HG03558 (cell line): ENCODE measurements at regions not wholly inside any gene's neighbourhood (a gene's known extent, or its start where the extent isn't known, plus 50 kb on each side); places are given as distances from the start of the nearest gene placed in this dataset.
"Not testable (repeated sequence)": the region's sequence is repeated elsewhere in the genome, so short reads cannot be mapped to it uniquely, and the experiment has no call there.

Experiments used
- ATAC-seq: cut with Tn5 transposase; IDR thresholded peaks from one replicate; pipeline ENCODE4 v1.9.1; 2021; ENCODE audit warnings: moderate number of reproducible peaks; ENCODE audit not compliant: unreplicated experiment; ENCODE audit errors: extremely low read depth

DNA sequence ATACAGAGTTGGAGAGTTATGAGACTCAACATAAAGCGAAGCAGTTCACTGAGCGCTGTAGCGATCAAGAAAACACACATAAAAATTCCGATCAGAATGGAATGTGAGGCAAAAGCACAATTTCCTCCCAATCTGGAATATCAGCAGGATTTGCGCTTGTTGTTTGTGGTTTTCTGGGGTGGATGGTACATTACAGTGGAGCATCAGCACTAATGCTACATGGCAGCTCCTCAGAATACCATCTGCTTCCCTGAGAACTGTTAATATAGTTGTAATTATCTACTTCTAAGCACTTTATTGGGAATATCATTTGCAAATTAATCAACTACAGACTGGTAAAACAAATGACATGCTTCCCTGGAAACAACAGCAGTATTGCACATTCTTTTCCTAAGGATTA is 324.1 kb upstream of the PPARGC1A start:
- no peak for ATAC-seq

DNA sequence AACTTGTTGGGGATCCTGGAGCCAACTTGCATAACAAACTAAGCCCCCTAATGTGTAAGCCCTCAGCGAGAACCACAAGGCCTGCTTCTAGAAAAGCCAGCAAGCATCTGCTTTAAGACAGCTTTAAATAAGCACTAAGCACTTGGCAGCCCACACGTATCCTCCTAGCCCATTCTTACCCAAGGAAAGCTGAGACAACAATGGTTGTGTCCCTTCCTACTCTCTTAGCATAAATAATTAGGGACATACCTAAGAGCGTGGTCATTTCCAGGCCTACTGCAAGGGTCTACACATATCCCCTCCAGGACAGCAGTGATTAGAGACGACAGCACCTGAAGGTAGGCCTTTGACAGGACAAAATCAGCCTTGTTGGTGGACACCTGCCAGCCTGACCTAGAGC is 322.8 kb upstream of the PPARGC1A start:
- no peak for ATAC-seq

DNA sequence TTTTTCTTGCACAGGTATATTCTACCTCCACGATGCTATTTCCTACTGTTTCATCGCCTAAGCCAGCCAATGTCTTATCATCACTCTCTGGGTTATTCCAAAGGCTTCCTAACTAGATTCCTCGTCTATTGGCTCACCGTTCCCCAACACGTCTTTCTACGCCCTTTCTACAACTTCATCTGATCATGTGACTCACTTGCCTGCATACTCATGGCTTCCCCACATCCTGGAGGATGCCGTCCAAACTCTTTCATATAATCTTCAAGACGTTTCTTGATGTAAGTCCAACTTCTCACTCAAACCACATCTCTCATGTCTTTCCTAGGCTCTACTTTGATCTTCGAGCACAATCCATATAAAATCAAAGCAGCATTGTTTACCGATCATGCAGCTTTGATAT is 322.0 kb upstream of the PPARGC1A start:
- no peak for ATAC-seq

DNA sequence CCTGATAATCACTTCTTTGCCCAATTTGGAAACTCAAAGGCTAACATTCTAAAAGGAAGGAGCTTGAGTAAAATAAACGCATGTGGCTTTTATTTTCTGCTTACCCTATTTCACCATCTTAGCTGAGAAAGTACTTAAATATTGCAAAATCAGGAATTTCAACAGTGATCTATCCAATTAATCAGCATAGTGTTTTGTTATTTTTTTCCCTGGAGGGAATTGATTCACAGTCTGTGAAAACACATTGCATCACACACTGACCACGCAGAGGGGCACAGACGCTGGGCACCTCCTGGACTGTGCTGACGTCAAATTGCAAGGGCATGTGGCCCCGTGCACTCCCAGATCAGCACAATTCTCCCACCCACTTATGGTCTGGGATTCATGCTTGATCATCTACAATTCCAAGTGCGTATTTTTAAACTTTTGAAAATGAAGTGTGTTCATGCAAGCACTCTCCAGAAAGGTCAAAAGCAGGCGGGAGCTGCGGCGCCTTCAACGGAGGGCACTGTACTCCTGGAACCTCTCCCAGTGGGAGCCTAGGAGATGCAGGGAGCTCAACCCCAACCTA is 320.6 kb upstream of the PPARGC1A start:
- no peak for ATAC-seq

DNA sequence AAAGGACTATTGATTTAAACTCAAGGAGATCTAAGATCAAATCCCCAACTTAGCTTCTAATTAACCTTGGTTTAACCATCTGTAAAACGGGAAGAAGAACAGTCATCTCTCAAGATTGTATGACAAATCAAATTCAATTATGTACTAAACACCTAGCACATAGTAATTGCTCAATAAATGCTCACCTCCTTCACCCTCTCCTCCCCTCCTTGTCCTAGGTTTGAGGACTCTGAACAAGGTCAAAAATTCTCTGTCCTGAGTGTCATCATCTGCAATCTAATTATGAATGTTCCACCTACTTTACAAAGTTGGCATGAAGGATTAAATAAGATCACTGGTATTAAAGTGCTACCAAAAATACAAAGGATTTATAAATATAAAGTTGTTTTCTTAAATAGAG is 320.1 kb upstream of the PPARGC1A start:
- no peak for ATAC-seq

DNA sequence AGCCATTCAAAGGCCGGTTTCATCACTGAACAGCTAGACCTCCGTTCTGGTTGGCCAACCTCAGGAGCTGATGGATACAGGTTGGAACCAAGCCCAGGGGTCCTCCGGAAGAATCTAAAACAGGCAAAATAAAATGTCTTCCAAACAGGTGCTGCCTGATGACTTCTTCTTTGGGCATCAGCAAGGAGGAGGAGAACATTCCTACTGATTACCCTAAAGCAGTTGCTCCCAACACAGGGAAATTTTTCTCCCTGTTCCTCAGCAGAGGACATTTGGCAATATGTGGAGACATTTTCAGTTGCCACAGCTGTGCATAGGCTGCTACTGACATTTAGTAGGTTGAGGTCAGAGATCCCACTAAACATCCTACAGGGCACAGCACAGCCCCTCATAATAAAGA is 319.3 kb upstream of the PPARGC1A start:
- ATAC-seq: no peak

DNA sequence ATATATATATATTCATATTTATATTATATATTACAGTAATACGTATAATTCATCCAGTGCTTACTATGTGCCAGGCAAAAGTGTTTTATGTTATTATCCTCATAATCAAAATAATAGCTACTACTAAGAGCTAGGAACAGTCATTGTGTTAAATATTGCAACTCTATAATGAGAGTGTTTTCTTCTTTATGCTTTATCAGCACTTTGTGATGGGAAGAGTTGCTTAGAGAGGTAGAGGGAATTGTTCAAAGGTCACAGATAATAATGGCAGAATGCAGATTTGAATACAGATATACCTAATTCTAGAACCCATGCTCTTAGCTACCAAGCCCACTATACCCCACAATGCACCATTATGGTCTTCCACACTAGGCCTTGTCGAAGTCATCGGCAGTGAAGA is 318.8 kb upstream of the PPARGC1A start:
- ATAC-seq: no peak

DNA sequence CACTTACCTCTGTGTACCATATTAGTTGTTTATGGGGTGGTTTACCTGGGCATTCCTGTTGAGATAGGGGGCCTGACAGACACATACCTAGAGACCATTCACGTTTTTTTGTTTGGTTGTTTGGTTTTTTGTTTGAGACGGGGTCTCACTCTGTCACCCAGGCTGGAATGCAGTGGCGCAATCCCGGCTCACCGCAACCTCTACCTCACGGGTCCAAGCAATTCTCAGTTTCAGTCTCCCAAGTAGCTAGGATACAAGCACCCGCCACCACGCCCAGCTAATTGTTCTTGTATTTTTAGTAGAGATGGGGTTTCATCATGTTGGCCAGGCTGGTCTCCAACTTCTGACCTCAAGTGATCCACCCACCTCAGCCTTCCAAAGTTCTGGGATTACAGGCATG is 314.9 kb upstream of the PPARGC1A start:
- not testable (repeated sequence) for ATAC-seq

DNA sequence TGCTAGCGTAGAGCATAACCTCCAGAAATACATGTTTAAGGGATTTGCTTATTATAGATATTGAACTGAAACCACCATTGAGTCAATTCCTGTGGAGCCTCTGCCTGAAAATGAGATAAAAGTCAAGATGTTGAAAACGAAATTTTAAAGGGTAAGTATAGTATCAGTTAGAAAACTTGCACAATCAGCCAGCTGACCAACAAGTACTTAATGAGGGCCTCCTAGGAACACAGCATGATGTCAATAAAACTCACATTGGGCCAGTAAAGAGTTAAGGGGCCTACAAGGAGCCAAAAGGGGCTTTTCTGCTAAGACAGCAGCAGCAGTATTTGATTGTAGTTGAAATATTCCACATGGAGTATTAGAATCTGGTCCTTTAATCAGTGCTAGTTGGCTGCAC is 314.1 kb upstream of the PPARGC1A start:
- no peak for ATAC-seq

DNA sequence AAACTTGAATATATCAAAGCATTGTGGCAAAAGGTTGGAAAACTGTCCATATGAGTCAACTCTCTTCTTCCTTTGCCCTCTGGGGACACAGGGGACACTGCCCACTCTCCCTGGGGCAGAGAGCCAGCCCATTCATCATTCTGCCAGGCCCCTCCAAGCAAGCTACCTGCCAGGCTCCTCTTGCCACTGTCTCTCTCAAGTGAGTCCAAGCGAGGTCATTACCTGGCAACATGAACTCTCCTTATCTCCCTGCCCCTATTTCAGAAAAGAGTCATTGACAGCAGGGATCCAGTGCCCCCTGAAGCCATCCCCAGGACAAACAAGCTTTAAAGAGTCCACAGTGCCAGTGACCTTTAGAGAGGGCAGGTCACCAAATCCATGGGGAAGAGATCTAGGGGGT is 312.7 kb upstream of the PPARGC1A start:
- ATAC-seq: no peak

DNA sequence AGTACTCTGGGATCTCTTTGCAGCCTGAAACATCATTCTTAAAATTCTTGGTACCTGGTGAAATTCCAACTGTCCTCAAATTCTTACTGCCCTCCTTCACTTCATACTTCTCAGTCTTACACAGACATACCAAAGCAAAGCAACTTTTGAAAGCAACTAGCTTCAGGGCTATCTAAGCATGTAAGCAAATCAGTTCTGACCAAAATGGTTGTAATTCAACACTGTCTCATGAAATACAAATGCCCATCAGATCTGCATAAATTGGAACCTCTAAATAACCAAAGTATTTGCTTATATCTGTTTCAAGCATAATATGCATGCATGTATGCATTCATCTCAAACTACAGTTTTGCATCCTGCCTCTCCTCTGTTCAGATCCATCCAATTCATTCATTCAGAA is 308.1 kb upstream of the PPARGC1A start:
- no peak for ATAC-seq

DNA sequence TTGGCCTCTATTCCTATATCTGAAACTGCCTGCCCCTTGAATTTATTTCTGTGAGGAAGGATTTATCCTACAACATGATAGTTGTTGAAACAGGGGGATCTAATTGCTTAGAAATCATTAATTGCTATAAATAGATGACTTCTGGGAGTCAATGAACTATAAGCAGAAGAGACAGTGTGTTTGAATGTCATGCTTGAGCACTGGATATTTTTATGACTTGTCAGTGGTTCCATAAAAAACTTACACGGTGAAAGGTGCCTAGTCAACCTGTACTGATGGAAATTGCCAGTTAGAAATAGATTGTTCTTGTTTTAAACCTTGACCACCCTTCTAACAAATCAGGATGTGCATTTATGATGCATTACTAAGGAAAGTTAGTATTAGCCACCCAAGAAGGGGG is 306.9 kb upstream of the PPARGC1A start:
- no peak for ATAC-seq

DNA sequence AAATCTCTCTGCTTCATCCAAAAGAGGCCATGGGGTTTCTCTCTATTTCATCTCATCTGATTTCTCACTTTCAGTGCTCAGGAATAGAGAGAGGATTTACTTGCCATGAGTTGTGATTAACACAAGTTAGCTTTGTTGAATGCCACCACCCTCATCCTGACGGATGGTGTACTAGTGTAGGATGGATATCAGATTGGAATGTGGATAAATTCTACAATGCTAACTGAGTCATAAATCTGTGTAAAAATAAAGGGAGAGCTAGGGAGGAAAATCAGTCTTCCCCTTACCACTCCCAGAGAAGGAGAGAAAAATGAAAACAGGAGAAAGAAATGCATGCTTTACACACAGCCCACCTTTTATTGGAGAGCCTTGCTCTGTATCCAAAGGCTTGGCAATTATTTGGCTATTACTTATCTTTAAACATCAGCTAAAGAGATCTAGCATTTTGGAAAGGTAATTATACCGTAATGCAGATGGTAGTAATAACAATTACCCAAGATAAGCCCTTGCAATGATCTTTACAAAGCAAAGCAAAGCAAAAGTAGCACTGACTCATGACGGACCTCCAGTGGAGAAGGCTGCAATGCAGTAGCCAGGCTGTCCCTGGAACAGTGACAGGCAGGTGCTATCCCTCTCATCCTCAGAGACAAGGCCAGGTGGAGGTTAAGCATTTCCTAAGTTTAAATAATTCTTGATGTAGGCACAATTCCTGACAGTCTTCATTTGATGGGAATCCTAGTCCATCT is 306.3 kb upstream of the PPARGC1A start:
- no peak for ATAC-seq

DNA sequence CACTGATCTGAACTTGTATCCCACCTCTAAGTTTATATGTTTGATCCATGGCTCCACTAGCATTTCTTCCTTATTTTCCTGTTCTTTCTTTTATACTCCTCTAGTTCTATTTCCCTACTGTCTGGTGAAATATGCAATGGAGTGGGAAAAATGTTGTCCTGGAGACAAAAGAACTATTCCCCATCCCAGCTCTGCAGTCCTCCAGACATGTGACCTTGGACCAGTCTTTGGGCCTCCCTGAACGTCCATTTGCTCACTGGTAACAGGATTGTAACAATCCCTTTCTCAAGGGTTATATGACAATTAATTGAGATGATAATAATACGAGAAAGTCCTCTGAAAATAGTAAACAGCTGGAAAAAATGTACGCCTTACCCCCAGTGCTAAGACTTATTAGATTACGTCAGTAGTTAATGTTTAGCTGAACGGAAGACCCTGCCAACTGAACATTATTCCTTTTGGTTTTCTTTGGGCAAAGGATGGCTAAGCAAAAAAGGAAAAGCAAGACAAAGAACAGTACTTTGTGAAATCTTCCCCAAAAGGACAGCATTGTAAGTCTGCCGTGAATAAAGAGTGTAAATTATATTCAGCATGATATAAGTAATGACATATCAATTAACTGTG is 302.3 kb upstream of the PPARGC1A start:
- no peak for ATAC-seq

DNA sequence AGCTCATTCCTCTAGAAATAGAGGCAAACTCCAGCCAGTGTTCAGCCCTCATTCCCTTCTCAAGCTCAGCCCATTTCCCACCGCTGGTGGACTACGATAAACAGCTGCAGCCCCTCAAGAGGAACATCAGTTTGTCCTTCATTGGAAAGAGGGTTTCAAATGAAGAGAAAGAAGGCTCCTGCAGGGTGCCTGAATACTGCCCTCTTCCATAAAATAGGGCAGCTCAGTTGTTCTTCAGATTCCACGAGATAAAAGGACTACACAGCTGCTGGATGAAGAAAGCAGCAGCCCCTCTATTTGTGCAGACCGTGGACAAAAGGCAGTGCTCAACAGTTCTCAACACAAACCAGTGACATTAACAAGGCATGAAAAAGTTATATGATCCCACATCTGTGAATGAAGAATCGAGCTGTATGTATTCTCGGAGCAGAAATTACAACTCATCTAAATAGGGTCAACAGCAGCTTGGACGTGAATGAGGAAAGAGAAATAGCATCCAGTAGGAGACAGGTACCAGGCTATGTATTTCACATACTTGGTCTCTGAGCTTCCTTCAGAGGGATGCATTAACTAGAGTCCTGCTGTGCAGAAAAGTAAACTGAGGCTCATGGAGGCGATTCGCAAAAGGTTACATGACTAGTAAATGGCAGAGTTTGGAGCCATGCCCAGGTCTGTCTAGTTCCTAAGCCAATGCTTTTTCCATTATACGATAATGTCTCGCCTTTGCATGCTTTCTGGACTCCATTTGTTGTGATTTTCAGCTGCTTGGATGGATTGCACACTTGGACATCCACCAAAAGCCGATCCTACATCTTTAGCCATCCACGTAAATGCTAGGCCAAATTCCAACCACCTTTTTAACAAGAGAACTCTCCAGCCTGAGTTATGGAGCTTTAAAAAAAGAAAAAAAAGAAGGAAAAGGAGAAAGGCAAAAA is 301.2 kb upstream of the PPARGC1A start:
- ATAC-seq: no peak

DNA sequence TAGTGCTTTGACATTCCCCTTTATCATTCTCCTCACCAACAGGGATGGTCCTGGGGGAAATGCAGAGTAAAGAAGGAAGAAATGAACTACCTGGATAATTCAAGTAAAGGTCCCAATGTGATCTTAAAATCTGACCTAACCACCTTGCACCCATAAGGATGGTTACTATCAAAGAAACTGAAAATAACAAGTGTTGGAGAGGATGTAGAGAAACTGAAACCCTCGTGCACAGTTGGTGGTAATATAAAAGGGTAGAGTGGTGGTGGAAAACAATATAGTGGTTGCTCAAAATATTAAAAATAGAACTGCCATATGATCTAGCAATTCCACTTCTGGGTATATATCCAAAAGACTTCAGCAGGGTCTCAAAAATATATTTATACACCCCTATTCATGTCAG is 298.6 kb upstream of the PPARGC1A start:
- ATAC-seq: no peak

DNA sequence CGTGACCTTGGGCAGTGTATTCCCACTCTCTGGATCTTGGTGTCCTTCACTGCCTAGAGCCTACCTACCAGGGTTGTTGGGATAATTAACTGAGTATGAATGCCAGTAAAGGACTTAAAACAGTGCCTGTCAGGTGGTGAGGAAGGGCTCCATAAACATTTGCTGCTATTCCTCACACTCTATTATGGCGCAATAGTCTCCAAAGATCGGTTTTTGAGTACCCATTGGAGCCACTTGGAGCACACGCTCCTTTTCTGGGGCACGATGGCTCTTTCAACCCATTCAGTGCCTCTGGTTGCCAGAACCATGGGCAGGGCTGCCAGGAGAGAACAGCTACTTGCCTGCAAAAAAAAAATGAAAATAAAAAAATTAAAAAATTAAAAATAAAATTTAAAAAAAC is 296.6 kb upstream of the PPARGC1A start:
- no peak for ATAC-seq

DNA sequence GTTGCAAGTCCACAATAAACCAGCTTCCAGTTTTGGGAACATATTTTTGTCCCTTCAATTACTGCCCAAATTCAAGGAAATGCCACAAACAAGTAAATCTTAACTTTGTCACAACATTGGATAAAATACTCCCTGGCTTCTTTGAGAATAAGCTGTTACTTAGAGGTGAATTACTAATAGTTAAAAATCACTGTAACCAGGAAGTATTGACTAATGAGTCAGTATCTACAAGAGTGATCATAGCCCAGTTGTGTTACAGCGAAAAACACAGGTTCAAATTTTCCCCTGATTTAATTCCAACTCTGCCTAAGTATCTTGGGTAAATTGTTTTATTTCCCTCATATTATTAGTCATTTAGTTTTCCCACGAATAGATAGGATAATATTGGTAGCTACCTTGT is 291.2 kb upstream of the PPARGC1A start:
- ATAC-seq: no peak

DNA sequence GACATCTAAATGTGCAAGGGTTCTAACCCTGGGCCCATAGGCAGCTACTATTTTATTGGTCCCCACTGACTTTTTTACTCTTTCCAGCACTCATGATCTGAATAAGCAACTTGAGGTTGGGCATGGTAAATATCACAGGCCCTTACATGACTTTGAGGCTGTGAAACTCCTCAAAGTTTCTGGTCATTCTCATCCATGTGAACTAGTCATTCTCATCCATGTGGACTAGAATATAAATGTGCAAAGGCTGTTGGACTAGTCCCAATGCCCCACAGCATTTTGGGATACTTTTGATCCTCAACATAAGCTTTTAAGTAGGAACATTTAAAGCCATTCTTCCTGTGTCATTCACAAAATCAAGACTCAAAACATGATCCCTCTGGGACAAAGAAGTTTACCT is 290.7 kb upstream of the PPARGC1A start:
- no peak for ATAC-seq

DNA sequence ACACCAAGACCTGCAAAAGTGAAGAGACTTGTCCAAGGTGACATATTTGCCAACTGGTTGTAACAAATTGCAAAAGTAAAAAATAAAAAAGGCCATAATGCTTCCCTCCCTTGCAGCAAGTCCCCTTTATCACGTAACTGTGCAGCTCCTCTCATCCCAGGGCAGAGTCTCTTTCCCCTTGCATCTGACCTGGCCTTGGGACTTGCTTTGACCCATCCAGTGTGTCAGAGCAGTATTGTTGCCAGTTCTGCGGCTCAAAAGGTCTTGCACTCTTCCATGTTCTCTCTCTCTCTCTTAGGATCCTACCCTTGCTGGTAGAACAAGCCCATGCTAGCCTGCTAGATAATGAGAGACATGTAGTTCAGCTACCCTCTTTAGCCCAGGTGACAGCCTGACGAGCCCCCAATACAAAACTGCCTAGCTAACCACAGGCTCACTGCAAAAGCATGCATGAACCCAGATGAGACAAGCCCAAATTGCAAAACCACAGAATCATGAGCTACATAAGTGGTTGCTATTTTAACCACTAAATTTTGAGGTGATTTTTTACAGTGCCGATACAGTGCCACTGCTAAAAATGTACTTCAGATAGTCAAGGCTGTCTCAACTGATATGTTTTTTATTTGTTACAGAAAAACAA is 289.5 kb upstream of the PPARGC1A start:
- ATAC-seq: no peak
